ENCODE measurements at regions not wholly inside any gene's neighbourhood (a gene's known extent, or its start where the extent isn't known, plus 50 kb on each side); places are given as distances from the start of the nearest gene placed in this dataset.

DNA sequence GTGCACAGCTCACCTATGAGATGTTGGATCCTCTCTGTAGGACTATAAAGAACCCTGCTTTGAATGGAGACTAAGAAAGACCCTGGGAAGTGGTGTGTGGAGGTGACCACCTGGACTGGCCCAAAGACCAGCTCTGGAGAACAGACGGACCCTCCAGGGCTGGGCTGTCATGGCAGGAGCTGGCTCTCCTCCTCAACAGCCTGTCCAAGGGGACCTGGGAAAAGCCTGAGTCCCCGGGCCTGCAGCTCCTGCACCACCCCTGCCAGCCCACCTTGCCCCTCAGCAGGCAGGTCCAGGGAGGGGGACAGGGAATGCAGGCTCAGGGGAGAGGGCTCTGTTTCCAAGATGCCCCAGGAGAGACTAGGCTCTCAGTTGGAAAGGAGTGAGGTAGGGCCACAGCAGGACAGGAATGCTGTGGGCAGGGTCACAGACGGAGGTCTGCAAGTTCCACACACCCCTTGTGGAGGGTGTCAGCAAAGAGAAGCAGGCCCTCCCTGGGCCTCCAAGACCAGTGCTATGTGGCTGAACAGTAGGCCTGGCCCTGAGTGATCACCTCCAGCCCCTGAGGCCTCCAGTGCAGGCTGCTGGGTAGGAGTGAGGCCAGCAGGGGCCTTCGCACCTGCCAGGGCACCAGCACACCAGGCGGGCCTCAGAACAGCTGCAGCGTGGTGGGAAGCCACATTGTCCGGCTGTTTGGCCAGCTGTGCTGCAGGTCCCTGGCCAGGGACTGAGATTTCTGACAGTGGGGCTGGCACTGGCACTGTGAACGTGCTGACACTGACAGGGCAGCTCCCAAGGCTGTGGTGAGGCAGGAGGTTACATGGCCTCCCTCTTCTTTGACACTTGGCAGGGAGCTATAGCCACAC, 86.4 kb upstream of the OTOS start:
- DNase-seq (ENCODE audit: low read depth in 2 of 2), result no peak

DNA sequence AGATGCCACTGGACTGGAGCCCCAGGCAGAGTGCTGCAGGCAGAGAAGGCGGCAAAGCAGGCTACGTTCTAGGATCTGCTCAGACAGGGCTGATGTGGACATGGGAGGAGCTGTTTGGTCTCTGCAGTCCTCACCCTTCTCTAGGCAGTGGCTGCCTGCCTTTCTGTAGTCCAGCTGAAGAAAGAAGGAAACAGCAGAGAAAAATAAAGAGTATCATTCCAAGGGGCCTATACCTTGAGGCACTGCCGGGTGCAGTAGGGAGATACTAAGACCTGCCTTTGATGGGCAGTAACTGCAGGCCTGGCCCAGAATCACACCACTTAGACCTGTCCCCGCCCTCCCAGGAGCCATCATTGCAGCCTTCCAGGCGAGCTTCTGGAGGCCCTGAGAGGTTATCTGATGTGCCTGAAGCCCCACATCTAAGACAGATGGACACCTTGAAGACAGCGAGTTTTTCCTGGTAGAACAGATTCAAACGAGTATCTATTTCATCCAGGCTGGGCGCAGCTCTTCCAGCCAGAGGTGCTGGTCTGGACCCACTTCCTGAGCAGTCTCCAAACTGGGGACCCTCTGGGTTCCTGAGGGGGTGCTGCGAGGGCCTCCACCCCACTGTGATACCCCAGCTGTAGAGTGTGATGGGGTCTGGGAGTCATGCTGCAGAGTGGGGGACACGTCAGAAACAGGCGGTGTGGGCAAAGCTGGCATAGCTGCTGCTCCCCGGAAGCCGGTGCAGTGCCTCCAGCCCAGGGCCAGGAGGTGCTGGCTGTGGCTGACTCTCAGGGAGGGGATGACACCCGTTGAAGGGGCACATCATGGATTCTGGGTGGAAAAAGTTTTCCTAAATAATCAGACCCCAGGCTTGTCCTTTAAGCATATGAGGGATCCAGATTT, 87.3 kb upstream of the OTOS start:
- no peak for DNase-seq (ENCODE audit: low read depth in 2 of 2)

- no peak for DNase-seq (ENCODE audit: low read depth in 2 of 2)
These were observed 88.5 kb upstream of the OTOS start for GRCh38 chr2:240229005-240229404.

DNA sequence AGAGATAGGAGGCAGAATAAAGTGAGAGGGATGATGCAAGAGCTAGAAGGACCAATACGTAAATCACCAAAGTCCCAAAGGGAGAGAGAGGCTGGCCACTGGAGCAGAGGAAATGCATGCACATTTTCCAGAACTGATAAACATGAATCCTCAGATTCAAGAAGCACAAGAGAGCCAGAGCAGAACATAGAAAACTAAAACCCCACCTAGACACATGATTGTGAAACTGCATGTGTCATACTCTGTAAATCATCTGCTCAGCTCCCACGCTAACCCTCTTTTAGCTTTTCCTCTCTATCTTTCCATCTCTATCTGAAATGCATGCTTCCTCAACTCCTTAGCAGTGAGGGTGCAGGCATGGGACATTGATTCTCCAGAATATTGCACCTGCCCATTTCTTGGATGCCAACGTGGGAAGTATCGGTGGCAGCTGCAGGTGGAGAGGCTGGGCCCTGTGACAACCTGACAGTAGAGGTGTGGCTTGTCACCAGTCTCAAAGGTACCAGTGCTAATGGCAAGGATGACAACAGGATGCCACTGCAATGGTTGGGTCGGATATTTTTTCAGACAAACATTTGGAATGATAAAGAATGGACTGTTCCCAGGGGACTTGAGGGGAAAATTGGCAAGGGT, 89.3 kb upstream of the OTOS start:
- no peak for DNase-seq (ENCODE audit: low read depth in 2 of 2)

GRCh38 chr2:240230291-240230931, 90.0 kb upstream of the OTOS start:
- no peak for DNase-seq (ENCODE audit: low read depth in 2 of 2)

DNA sequence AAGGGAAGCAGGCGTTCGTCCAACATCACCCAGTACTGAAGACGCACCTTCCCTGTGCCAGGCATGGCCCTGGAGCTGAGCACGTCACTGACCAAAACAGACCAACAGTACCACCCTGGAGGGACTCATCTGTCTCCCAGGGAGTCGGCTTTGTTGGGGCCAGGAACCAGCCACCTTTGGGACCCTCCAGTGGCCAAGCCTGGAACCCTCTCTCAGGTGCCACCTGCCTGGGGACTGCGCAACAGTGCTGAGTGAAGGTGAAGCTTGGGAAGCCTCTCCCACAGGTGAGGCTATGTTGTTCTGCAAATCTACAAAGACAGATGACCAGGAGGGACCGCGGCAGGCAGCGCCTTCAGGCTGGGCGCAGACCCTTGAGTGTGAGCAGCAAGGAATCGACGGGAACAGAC, 91.4 kb upstream of the OTOS start:
- no peak for DNase-seq (ENCODE audit: low read depth in 2 of 2)

GRCh38 chr2:240232264-240232915, 91.9 kb upstream of the OTOS start:
- DNase-seq (ENCODE audit: low read depth in 2 of 2), result no peak

GRCh38 chr2:240232961-240233884, 92.8 kb upstream of the OTOS start:
- peak; percentile 59 to 65 for DNase-seq (ENCODE audit: low read depth in 2 of 2)

DNA sequence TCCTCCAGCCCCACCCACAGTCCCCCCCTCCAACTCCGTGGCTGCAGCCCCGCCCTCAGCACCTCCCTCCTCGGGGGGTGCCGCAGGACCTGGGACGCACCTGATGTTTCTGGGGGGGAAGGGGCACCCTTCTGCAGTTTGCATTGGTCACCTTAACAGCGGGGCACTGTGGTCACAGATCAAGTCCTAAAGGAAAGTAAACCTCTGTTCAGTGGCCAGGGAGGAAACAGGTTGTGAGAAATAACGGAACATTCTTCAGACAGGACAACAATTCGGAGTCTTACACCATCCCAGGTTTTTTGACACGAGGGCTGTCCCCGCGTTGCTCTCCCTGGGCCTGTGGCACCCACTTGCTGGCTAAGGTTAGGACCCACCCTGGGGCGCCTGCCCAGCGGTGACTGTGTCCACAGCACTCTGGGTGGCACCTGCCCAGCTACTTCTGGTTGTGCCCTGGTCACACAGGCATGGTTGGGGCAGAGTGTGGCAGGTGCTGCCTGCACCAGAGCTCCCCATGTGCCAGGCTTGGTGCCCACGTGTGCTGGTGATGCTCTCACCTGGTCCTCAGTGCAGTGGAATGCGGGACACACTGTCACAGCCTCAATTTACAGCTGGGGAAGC, 93.5 kb upstream of the OTOS start:
- no peak for DNase-seq (ENCODE audit: low read depth in 2 of 2)

- DNase-seq (ENCODE audit: low read depth in 2 of 2), result no peak
These were observed 94.1 kb upstream of the OTOS start for GRCh38 chr2:240234503-240234951.

GRCh38 chr2:240235149-240235803, 94.8 kb upstream of the OTOS start:
- DNase-seq (ENCODE audit: low read depth in 2 of 2), result no peak

GRCh38 chr2:240235811-240236210, 95.4 kb upstream of the OTOS start:
- no peak for DNase-seq (ENCODE audit: low read depth in 2 of 2)

DNA sequence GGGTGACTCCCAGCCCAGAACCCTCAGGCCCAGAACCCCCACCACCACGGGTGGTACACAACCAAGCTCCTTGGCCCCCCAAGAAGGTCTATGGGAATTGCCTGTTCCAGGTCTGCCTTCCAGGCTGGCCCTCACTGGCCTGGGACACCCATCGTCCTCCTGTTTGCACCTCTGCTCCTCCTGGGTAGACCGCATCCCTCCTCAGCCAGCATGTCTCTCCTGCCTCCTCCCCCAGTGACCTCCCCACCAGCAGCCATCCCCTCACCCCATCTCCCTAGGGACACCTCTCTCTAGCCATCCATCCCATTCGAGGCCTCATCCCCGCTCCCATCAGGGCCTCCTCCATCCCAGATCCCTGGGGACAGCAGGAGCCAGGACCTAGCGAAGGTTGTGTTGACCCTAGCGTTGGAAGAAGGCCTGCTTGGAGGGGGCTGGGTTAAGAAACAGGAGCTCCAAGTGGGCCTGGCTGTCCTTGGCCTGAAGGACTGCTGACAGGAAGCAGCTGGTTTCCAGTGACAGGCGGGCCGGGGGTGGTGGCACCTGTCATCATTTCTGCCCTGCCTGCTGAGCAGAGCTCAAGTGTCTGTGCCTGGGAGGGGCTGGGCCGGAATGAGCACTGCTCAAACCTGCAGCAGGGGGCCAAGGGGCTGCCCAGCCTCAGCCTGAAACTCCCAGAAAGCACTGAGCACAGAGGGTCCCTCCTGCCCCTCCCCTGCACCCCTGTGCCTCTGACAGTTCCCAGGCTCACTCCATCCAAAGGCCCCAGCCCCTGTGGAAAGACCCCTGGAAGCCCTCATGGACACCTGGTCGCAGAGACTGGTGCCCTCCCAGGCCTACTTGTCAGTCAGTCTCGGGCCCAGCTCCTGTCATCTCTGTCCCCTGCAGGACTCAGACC, 96.0 kb upstream of the OTOS start:
- DNase-seq (ENCODE audit: low read depth in 2 of 2), result no peak

DNA sequence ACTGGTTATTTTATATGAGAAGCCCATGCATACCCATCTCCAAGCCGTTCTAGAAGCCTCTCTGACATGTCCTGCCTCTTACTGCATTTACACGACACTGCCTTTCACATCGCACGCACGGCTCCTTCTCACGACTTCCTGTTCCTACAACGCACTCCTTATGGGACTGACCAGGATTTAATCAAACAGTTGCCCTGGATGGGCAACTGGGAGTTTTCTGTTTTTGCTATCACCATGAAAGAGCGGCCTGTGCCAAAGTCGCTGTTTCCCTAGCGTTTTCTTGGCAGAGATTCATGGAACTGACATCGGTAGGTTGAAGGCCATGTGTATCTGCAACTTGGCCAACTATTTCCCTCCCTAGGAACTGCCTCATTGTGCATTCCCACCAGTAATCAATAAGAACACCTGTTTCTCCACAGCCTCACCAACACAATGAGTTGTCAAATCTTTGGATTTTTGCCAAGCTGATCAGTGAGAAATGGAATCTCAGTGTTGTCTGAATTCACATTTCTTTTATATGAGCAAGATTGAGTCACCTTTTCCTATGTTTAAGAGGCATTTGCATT, 97.2 kb upstream of the OTOS start:
- DNase-seq (ENCODE audit: low read depth in 2 of 2), result no peak

GRCh38 chr2:240238201-240238600, 97.7 kb upstream of the OTOS start:
- DNase-seq (ENCODE audit: low read depth in 2 of 2), result no peak

DNA sequence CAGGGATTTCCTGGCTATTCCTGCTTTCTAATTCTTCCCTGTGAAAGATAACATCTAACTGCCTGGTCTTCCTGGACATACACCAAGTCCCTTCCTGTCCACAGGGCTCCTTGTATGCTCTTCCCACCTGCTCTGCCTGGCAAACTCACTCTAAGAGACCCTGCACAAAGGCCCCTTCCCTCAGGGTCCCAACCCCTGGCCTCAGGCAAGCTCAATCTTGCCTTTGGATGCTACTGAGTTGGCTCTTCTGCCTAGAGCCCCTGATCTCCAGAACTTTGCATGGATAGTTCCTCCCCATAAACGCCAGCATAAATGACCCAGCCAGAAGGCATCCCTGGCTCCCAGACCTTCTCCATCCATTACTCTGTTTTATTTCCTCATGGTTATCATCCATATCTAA, 98.3 kb upstream of the OTOS start:
- no peak for DNase-seq (ENCODE audit: low read depth in 2 of 2)

- no peak for DNase-seq (ENCODE audit: low read depth in 2 of 2)
These were observed 98.9 kb upstream of the OTOS start for GRCh38 chr2:240239325-240239724.
